ENCODE measurements at regions not wholly inside any gene's neighbourhood (a gene's known extent, or its start where the extent isn't known, plus 50 kb on each side); places are given as distances from the start of the nearest gene placed in this dataset.

DNA sequence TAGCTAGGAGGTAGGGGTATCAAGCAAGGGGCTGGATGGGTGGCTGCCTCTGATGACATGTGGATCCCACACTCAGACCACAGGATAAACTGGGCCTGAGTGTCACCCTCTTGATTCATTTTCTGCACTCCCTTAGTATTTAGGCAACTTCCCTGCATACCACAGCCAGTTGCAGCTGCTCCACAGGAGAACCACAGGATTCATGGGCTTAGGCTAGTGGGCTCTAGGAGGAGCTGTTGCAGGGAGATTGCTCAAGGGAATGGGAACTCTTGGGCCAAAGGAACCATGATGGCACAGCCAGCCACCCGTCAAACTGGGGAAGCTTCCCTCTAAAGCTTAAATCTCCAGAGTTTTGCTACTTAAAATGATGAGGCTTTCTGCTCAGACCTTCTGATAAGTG lies 269.7 kb upstream of the ASIC2 start:
- no peak for ATAC-seq
- TF ChIP-seq ESRRG (CRISPR knock-in tag; IDR thresholded peaks at IDR 0.05), result no peak
- no peak for TF ChIP-seq RARB (CRISPR knock-in tag; IDR thresholded peaks at IDR 0.05)
- TF ChIP-seq, protein P1, sequence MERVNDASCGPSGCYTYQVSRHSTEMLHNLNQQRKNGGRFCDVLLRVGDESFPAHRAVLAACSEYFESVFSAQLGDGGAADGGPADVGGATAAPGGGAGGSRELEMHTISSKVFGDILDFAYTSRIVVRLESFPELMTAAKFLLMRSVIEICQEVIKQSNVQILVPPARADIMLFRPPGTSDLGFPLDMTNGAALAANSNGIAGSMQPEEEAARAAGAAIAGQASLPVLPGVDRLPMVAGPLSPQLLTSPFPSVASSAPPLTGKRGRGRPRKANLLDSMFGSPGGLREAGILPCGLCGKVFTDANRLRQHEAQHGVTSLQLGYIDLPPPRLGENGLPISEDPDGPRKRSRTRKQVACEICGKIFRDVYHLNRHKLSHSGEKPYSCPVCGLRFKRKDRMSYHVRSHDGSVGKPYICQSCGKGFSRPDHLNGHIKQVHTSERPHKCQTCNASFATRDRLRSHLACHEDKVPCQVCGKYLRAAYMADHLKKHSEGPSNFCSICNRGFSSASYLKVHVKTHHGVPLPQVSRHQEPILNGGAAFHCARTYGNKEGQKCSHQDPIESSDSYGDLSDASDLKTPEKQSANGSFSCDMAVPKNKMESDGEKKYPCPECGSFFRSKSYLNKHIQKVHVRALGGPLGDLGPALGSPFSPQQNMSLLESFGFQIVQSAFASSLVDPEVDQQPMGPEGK (CRISPR knock-in tag; IDR thresholded peaks at IDR 0.05; ENCODE audit: borderline replicate concordance), result no peak
- TF ChIP-seq ZNF70 (CRISPR knock-in tag; IDR thresholded peaks at IDR 0.05), result no peak
- TF ChIP-seq GLIS3 (CRISPR knock-in tag; IDR thresholded peaks at IDR 0.05), result no peak
- TF ChIP-seq ZNF565 (CRISPR knock-in tag; conservative IDR thresholded peaks at IDR 0.05; ENCODE audit: low read depth), result no peak
- TF ChIP-seq CSDC2 (CRISPR knock-in tag; IDR thresholded peaks at IDR 0.05), result no peak
- no peak for TF ChIP-seq BACH2 (CRISPR knock-in tag; IDR thresholded peaks at IDR 0.05; ENCODE audit: borderline replicate concordance)
- TF ChIP-seq ZNF8 (CRISPR knock-in tag; IDR thresholded peaks at IDR 0.05), result no peak

DNA sequence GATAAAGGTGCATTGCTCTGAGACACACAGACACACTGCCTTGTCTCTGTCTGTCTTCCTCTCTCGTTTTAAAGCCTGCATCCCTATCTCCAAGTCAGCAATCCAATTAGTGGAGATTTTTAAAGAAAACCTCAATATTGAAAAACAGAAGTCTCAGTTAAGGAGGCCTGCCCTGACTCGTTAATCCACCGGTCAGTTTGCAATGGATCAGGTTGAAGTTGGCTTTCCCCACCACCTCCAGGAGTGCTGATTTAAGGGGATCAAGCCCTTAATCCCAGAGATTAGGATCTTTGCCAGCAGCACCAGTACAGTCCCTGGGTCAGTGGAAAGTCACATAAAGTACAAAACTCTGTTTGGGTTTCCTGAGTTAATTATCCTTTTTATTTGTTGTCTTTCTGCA lies 271.1 kb upstream of the ASIC2 start:
- no peak for ATAC-seq

DNA sequence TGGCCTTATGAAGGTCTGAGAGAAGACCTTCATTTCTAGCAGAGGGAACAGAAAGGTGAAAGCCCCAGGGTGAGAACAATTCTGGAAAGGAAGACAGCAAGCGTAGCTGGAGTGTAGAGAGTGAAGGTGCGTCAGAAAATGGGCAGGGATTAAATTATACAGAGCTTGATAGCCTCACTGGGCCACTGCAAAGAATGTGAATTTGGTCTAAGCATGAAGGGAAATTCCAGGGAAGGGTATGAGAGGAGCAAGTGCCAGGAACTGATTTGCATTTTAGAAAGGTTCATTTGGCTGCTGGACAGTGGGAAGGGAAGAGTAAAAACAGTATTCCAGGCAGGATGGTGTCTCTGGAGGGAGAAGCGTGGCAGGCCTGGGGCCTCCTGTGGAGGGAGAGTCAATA lies 274.1 kb upstream of the ASIC2 start:
- no peak for TF ChIP-seq ZFP3 (CRISPR knock-in tag; IDR thresholded peaks at IDR 0.05)
- no peak for TF ChIP-seq PPARA (CRISPR knock-in tag; IDR thresholded peaks at IDR 0.05; ENCODE audit: borderline replicate concordance)
- no peak for TF ChIP-seq ARNTL (CRISPR knock-in tag; IDR thresholded peaks at IDR 0.05; ENCODE audit: borderline replicate concordance, low read depth)
- TF ChIP-seq, protein P2, sequence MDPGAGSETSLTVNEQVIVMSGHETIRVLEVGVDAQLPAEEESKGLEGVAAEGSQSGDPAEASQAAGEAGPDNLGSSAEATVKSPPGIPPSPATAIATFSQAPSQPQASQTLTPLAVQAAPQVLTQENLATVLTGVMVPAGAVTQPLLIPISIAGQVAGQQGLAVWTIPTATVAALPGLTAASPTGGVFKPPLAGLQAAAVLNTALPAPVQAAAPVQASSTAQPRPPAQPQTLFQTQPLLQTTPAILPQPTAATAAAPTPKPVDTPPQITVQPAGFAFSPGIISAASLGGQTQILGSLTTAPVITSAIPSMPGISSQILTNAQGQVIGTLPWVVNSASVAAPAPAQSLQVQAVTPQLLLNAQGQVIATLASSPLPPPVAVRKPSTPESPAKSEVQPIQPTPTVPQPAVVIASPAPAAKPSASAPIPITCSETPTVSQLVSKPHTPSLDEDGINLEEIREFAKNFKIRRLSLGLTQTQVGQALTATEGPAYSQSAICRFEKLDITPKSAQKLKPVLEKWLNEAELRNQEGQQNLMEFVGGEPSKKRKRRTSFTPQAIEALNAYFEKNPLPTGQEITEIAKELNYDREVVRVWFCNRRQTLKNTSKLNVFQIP (CRISPR knock-in tag; IDR thresholded peaks at IDR 0.05; ENCODE audit: borderline replicate concordance, low read depth), result no peak
- no peak for TF ChIP-seq SNAI2 (CRISPR knock-in tag; IDR thresholded peaks at IDR 0.05)
- TF ChIP-seq ISL1 (CRISPR knock-in tag; IDR thresholded peaks at IDR 0.05), result no peak
- TF ChIP-seq, protein P1 (CRISPR knock-in tag; IDR thresholded peaks at IDR 0.05; ENCODE audit: borderline replicate concordance), result no peak
- TF ChIP-seq ESRRG (CRISPR knock-in tag; IDR thresholded peaks at IDR 0.05), result no peak
- no peak for TF ChIP-seq ZNF565 (CRISPR knock-in tag; conservative IDR thresholded peaks at IDR 0.05; ENCODE audit: low read depth)
- no peak for TF ChIP-seq GLIS3 (CRISPR knock-in tag; IDR thresholded peaks at IDR 0.05)
- TF ChIP-seq, protein P3, sequence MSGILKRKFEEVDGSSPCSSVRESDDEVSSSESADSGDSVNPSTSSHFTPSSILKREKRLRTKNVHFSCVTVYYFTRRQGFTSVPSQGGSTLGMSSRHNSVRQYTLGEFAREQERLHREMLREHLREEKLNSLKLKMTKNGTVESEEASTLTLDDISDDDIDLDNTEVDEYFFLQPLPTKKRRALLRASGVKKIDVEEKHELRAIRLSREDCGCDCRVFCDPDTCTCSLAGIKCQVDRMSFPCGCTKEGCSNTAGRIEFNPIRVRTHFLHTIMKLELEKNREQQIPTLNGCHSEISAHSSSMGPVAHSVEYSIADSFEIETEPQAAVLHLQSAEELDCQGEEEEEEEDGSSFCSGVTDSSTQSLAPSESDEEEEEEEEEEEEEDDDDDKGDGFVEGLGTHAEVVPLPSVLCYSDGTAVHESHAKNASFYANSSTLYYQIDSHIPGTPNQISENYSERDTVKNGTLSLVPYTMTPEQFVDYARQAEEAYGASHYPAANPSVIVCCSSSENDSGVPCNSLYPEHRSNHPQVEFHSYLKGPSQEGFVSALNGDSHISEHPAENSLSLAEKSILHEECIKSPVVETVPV (CRISPR knock-in tag; IDR thresholded peaks at IDR 0.05), result no peak
- no peak for TF ChIP-seq ZC3H10 (CRISPR knock-in tag; IDR thresholded peaks at IDR 0.05)
- TF ChIP-seq, protein P4, sequence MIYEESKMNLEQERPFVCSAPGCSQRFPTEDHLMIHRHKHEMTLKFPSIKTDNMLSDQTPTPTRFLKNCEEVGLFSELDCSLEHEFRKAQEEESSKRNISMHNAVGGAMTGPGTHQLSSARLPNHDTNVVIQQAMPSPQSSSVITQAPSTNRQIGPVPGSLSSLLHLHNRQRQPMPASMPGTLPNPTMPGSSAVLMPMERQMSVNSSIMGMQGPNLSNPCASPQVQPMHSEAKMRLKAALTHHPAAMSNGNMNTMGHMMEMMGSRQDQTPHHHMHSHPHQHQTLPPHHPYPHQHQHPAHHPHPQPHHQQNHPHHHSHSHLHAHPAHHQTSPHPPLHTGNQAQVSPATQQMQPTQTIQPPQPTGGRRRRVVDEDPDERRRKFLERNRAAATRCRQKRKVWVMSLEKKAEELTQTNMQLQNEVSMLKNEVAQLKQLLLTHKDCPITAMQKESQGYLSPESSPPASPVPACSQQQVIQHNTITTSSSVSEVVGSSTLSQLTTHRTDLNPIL (CRISPR knock-in tag; IDR thresholded peaks at IDR 0.05; ENCODE audit: low read depth), result no peak
- TF ChIP-seq ZFP30 (CRISPR knock-in tag; IDR thresholded peaks at IDR 0.05), result no peak
- no peak for TF ChIP-seq ZNF8 (CRISPR knock-in tag; IDR thresholded peaks at IDR 0.05)
- no peak for TF ChIP-seq BACH2 (CRISPR knock-in tag; IDR thresholded peaks at IDR 0.05; ENCODE audit: borderline replicate concordance)
- no peak for TF ChIP-seq OSR1 (CRISPR knock-in tag; IDR thresholded peaks at IDR 0.05)
- TF ChIP-seq ZNF70 (CRISPR knock-in tag; IDR thresholded peaks at IDR 0.05), result no peak
- TF ChIP-seq CSDC2 (CRISPR knock-in tag; IDR thresholded peaks at IDR 0.05), result no peak
- ATAC-seq, result no peak

More for the DNA sequence above, 271.1 kb upstream of the ASIC2 start:
- TF ChIP-seq, protein P4 (CRISPR knock-in tag; IDR thresholded peaks at IDR 0.05; ENCODE audit: low read depth), result no peak
- TF ChIP-seq PPARA (CRISPR knock-in tag; IDR thresholded peaks at IDR 0.05; ENCODE audit: borderline replicate concordance) (no peak), TCF4 (CRISPR knock-in tag; IDR thresholded peaks at IDR 0.05; ENCODE audit: borderline replicate concordance) (no peak)
